IMR-90 (cell line): ENCODE measurements at regions not wholly inside any gene's neighbourhood (a gene's known extent, or its start where the extent isn't known, plus 50 kb on each side); places are given as distances from the start of the nearest gene placed in this dataset.

ENCODE experiments used
- ATAC-seq: fragments of 200-7000 bp; cut with Tn5 transposase; 2 replicates; pipeline ENCODE4 v1.9.1; 2020; ENCODE audit warnings: low read depth, mild to moderate bottlenecking, moderate library complexity
- BruUV-seq: library from RNA; stranded (reverse); fragments of 400-500 nt; replicated peaks from 2 replicates; lab custom pipeline; 2021; lab: Mats Ljungman, UMichigan
- CTCF ChIA-PET: fragments of 300-600 bp; formaldehyde crosslinking; extraction: SDS; loops from one replicate; lab custom pipeline; 2021; ENCODE audit warnings: antibody characterized with exemption; lab: Yijun Ruan, JAX
- POLR2A ChIA-PET: fragments of 300-600 bp; sonication (Branson Sonifier 250); formaldehyde crosslinking; loops from one replicate; lab custom pipeline; 2022; ENCODE audit warnings: antibody characterized with exemption; ENCODE audit not compliant: unreplicated experiment; lab: Charles Lee
- DNase-seq: peaks from one replicate; pipeline ENCODE4 v3.0.0; 2013
- H2AFZ ChIP-seq: replicated peaks from 2 replicates; pipeline ENCODE3; 2013; ENCODE audit warnings: low read length, mild to moderate bottlenecking; ENCODE audit not compliant: poor library complexity
- H2AK5ac ChIP-seq: 2 replicates; pipeline ENCODE4 v1.6.1; 2013; ENCODE audit warnings: low read depth, low read length, inconsistent platforms
- H2AK9ac ChIP-seq: replicated peaks from 2 replicates; pipeline ENCODE3; 2013; ENCODE audit warnings: mild to moderate bottlenecking, low read depth, low read length, moderate library complexity; ENCODE audit not compliant: poor library complexity
- H2BK120ac ChIP-seq: 2 replicates; pipeline ENCODE4 v1.6.1; 2013; ENCODE audit warnings: low read depth, low read length, inconsistent platforms
- H2BK15ac ChIP-seq: 3 replicates; pipeline ENCODE4 v1.6.1; 2013; ENCODE audit warnings: low read depth, low read length, inconsistent platforms
- H2BK20ac ChIP-seq: 2 replicates; pipeline ENCODE4 v1.6.1; 2013; ENCODE audit warnings: low read depth, mild to moderate bottlenecking, inconsistent platforms, low read length, moderate library complexity
- H2BK5ac ChIP-seq: 2 replicates; pipeline ENCODE4 v1.6.1; 2013; ENCODE audit warnings: mild to moderate bottlenecking, low read depth, low read length, inconsistent platforms; ENCODE audit not compliant: poor library complexity, severe bottlenecking
- H3K14ac ChIP-seq: replicated peaks from 2 replicates; pipeline ENCODE4 v1.6.1; 2013; ENCODE audit warnings: low read depth, low read length, inconsistent platforms
- H3K18ac ChIP-seq: 2 replicates; pipeline ENCODE4 v1.6.1; 2013; ENCODE audit warnings: low read depth, low read length, control low read depth
- H3K23ac ChIP-seq: 2 replicates; pipeline ENCODE4 v1.6.1; 2013; ENCODE audit warnings: low read depth, low read length, inconsistent platforms
- H3K27ac ChIP-seq: 2 replicates; pipeline ENCODE4 v1.5.1; 2013; ENCODE audit warnings: mild to moderate bottlenecking, control low read depth, low read length; ENCODE audit not compliant: insufficient read depth
- H3K27me3 ChIP-seq: 2 replicates; pipeline ENCODE4 v1.6.1; 2013; ENCODE audit warnings: low read length; ENCODE audit not compliant: control insufficient read depth, insufficient read depth
- H3K36me3 ChIP-seq: 2 replicates; pipeline ENCODE4 v1.6.1; 2013; ENCODE audit warnings: low read length, mixed read lengths; ENCODE audit not compliant: control insufficient read depth, insufficient read depth
- H3K4ac ChIP-seq: 2 replicates; pipeline ENCODE4 v1.6.1; 2013; ENCODE audit warnings: low read depth, low read length, inconsistent platforms
- H3K4me1 ChIP-seq: 2 replicates; pipeline ENCODE4 v1.6.1; 2013; ENCODE audit warnings: low read length, mixed read lengths; ENCODE audit not compliant: control insufficient read depth, insufficient read depth
- H3K4me2 ChIP-seq: 2 replicates; pipeline ENCODE4 v1.6.1; 2013; ENCODE audit warnings: low read depth, mild to moderate bottlenecking, control low read depth, low read length, moderate library complexity
- H3K4me3 ChIP-seq: 2 replicates; pipeline ENCODE4 v1.5.1; 2013; ENCODE audit warnings: low read depth, mild to moderate bottlenecking, control low read depth, low read length, moderate library complexity; ENCODE audit not compliant: insufficient read depth
- H3K56ac ChIP-seq: 2 replicates; pipeline ENCODE4 v1.6.1; 2013; ENCODE audit warnings: low read length, inconsistent platforms; ENCODE audit not compliant: insufficient read depth; ENCODE audit errors: extremely low read depth
- H3K79me1 ChIP-seq, 2 experiments: 2 replicates each; pipeline ENCODE4 v1.6.1; 2013; ENCODE audit warnings: low read length in 2 of 2, inconsistent platforms in 1 of 2, low read depth in 1 of 2
- H3K9ac ChIP-seq: 2 replicates; pipeline ENCODE4 v1.6.1; 2013; ENCODE audit warnings: low read depth, low read length, control low read depth
- H3K9me1 ChIP-seq: 2 replicates; pipeline ENCODE4 v1.6.1; 2013; ENCODE audit warnings: low read length, inconsistent platforms; ENCODE audit not compliant: insufficient read depth
- H3K9me3 ChIP-seq: 2 replicates; pipeline ENCODE4 v1.6.1; 2013; ENCODE audit warnings: low read length; ENCODE audit not compliant: control insufficient read depth, insufficient read depth
- H4K20me1 ChIP-seq: 2 replicates; pipeline ENCODE4 v1.6.1; 2013; ENCODE audit warnings: low read length, inconsistent platforms; ENCODE audit not compliant: insufficient read depth
- H4K5ac ChIP-seq: 2 replicates; pipeline ENCODE4 v1.6.1; 2013; ENCODE audit warnings: mild to moderate bottlenecking, low read depth, low read length, control low read depth
- H4K8ac ChIP-seq, 2 experiments: 2 replicates each; pipeline ENCODE4 v1.6.1; 2013; ENCODE audit warnings: low read depth in 2 of 2, low read length in 2 of 2, control low read depth in 1 of 2, inconsistent platforms in 1 of 2
- H4K91ac ChIP-seq: 2 replicates; pipeline ENCODE4 v1.6.1; 2013; ENCODE audit warnings: low read depth, low read length, inconsistent platforms; ENCODE audit not compliant: insufficient read depth
- BHLHE40 ChIP-seq: fragments of 150-350 bp; IDR thresholded peaks from 2 replicates; pipeline ENCODE4 v1.6.1; 2016; ENCODE audit warnings: mild to moderate bottlenecking, low read depth, low read length
- CEBPB ChIP-seq: IDR thresholded peaks from 2 replicates; pipeline ENCODE4 v1.6.1; 2012; ENCODE audit warnings: low read depth, low read length, improper control_type of control experiment
- CHD1 ChIP-seq: IDR thresholded peaks from 2 replicates; pipeline ENCODE4 v1.6.1; 2012; ENCODE audit warnings: low read depth, low read length, improper control_type of control experiment
- FOS ChIP-seq: fragments of 150-350 bp; IDR thresholded peaks from 2 replicates; pipeline ENCODE4 v1.6.1; 2016; ENCODE audit warnings: low read depth, low read length
- MAFK ChIP-seq: IDR thresholded peaks from 2 replicates; pipeline ENCODE4 v1.6.1; 2012; ENCODE audit warnings: low read depth, low read length, improper control_type of control experiment
- MAZ ChIP-seq: IDR thresholded peaks from 2 replicates; pipeline ENCODE4 v1.6.1; 2012; ENCODE audit warnings: low read depth, mild to moderate bottlenecking, low read length, improper control_type of control experiment, moderate library complexity, borderline replicate concordance
- MXI1 ChIP-seq: IDR thresholded peaks from 2 replicates; pipeline ENCODE4 v1.6.1; 2012; ENCODE audit warnings: low read depth, mild to moderate bottlenecking, low read length, moderate library complexity, borderline replicate concordance
- NFE2L2 ChIP-seq: fragments of 150-350 bp; IDR thresholded peaks from 2 replicates; pipeline ENCODE4 v1.6.1; 2016; ENCODE audit warnings: low read depth, mild to moderate bottlenecking, low read length
- POLR2A ChIP-seq: IDR thresholded peaks from 2 replicates; pipeline ENCODE4 v1.6.1; 2012; ENCODE audit warnings: mild to moderate bottlenecking, low read depth, low read length
- RAD21 ChIP-seq: IDR thresholded peaks from 2 replicates; pipeline ENCODE4 v1.6.1; 2012; ENCODE audit warnings: low read length, improper control_type of control experiment
- RCOR1 ChIP-seq: IDR thresholded peaks from 2 replicates; pipeline ENCODE4 v1.6.1; 2012; ENCODE audit warnings: mild to moderate bottlenecking, low read length, improper control_type of control experiment; ENCODE audit not compliant: insufficient replicate concordance
- RFX5 ChIP-seq: IDR thresholded peaks from 2 replicates; pipeline ENCODE4 v1.8.0; 2012; ENCODE audit warnings: low read depth, mild to moderate bottlenecking, low read length, moderate library complexity
- SMC3 ChIP-seq: fragments of 150-350 bp; IDR thresholded peaks from 2 replicates; pipeline ENCODE4 v1.6.1; 2016; ENCODE audit warnings: low read depth, mild to moderate bottlenecking, antibody characterized with exemption, low read length, moderate library complexity
- WGBS, 2 experiments: methylation state at CpG; one replicate each; pipeline versions ENCODE4 v1.1.5 to v1.1.7; 2013; ENCODE audit warnings: missing lambda C conversion rate in 2 of 2; ENCODE audit not compliant: insufficient read length in 1 of 2; ENCODE audit errors: extremely low coverage in 2 of 2; 5-methylcytosine and 5-hydroxymethylcytosine counted together
- dilution Hi-C: fragments of 300-500 bp; cut with HindIII; formaldehyde crosslinking; loops from one replicate; pipeline ENCODE4 v1.14.3; 2018; ENCODE audit warnings: low sequenced_read_pairs; ENCODE audit not compliant: unreplicated experiment
- in situ Hi-C: fragments of 300-500 bp; cut with MboI; formaldehyde crosslinking; loops from 3 replicates; pipeline ENCODE4 v1.14.3; 2019; ENCODE audit warnings: low sequenced_read_pairs, inconsistent platforms, mixed read lengths
- intact Hi-C: fragments of 100-400 bp; cut with micrococcal nuclease; formaldehyde crosslinking; loops from 2 replicates; pipeline ENCODE4 v1.10.0; 2022
- TF ChIP-seq, protein P1 (sequence below): fragments of 150-350 bp; IDR thresholded peaks from 2 replicates; pipeline ENCODE4 v1.6.1; 2017; ENCODE audit warnings: mild to moderate bottlenecking, antibody characterized with exemption, low read length, low read depth
- TF ChIP-seq, protein P2 (sequence below): conservative IDR thresholded peaks from 2 replicates; pipeline ENCODE4 v1.5.1; 2012; ENCODE audit warnings: mild to moderate bottlenecking, low read depth, low read length, improper control_type of control experiment
- TF ChIP-seq, protein P3 (sequence below): fragments of 150-350 bp; IDR thresholded peaks from 2 replicates; pipeline ENCODE4 v1.6.1; 2016; ENCODE audit warnings: low read depth, mild to moderate bottlenecking, low read length, moderate library complexity, borderline replicate concordance

DNA sequence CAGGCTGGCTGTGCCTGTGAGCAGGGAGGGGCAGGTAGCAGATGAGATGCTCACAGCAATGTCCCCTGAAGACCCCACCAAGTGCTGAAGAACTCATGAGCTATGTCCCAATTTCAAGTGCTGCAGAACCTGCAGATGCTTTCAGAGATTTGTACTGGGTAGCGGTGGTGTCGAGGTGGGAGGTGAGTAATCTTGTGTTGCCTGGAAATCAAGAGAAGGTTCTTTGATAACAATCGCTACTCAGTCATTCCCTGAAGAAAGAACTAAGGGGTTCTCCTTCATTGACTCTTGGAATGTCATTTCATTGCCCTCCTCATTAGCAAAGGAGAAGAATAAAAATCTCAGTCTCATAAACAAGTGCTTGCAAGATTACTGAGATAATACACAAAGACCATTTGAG is 246.4 kb downstream of the EMX2 start:
- no peak overlapping the region for H3K18ac ChIP-seq
- no peak overlapping the region for H3K4me3 ChIP-seq
- no peak overlapping the region for H3K4me2 ChIP-seq
- H3K27me3 ChIP-seq: no peaks in the 10 kb centered on the region
- no peaks in the 10 kb centered on the region for H4K20me1 ChIP-seq
- H2BK20ac ChIP-seq: no peak overlapping the region
- ChIA-PET CTCF (interaction anchor here (0.7 kb wide), 1 partner anchor 27 kb away, joined by 3 read pairs; no protein-coding TSS in a partner anchor), POLR2A (no interaction called here)
- no peak overlapping the region for H2AFZ ChIP-seq
- intact Hi-C loops: no loop called here
- no peak overlapping the region for H3K23ac ChIP-seq
- WGBS, 2 experiments: no CpG with 5 or more reads among the region's 3 CpGs
- H4K8ac ChIP-seq: no peak overlapping the region
- in situ Hi-C loops: no loop called here
- dilution Hi-C loops: no loop called here
- no peak for ATAC-seq
- no peaks in the 10 kb centered on the region for H3K79me1 ChIP-seq
- H2AK5ac ChIP-seq: no peak overlapping the region
- H2AK9ac ChIP-seq: no peak overlapping the region
- no peak overlapping the region for H3K4ac ChIP-seq
- H2BK120ac ChIP-seq: no peak overlapping the region
- H3K9me3 ChIP-seq: peaks cover 29% of the 10 kb centered on the region
- no TSS peak for BruUV-seq
- H3K4me1 ChIP-seq: no peaks in the 10 kb centered on the region
- no peak overlapping the region for H3K27ac ChIP-seq
- TF ChIP-seq MXI1: no peak
- no peak for TF ChIP-seq BHLHE40
- TF ChIP-seq FOS: no peak
- no peak for TF ChIP-seq SMC3
- TF ChIP-seq MAZ: no peak
- no peak for TF ChIP-seq RFX5
- TF ChIP-seq MAFK: no peak
- TF ChIP-seq CHD1: no peak
- no peak for TF ChIP-seq NFE2L2
- no peak for TF ChIP-seq CEBPB
- TF ChIP-seq, protein P1, sequence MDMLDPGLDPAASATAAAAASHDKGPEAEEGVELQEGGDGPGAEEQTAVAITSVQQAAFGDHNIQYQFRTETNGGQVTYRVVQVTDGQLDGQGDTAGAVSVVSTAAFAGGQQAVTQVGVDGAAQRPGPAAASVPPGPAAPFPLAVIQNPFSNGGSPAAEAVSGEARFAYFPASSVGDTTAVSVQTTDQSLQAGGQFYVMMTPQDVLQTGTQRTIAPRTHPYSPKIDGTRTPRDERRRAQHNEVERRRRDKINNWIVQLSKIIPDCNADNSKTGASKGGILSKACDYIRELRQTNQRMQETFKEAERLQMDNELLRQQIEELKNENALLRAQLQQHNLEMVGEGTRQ: no peak
- no peak for TF ChIP-seq RAD21
- TF ChIP-seq, protein P2, sequence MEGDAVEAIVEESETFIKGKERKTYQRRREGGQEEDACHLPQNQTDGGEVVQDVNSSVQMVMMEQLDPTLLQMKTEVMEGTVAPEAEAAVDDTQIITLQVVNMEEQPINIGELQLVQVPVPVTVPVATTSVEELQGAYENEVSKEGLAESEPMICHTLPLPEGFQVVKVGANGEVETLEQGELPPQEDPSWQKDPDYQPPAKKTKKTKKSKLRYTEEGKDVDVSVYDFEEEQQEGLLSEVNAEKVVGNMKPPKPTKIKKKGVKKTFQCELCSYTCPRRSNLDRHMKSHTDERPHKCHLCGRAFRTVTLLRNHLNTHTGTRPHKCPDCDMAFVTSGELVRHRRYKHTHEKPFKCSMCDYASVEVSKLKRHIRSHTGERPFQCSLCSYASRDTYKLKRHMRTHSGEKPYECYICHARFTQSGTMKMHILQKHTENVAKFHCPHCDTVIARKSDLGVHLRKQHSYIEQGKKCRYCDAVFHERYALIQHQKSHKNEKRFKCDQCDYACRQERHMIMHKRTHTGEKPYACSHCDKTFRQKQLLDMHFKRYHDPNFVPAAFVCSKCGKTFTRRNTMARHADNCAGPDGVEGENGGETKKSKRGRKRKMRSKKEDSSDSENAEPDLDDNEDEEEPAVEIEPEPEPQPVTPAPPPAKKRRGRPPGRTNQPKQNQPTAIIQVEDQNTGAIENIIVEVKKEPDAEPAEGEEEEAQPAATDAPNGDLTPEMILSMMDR: no peak
- TF ChIP-seq, protein P3, sequence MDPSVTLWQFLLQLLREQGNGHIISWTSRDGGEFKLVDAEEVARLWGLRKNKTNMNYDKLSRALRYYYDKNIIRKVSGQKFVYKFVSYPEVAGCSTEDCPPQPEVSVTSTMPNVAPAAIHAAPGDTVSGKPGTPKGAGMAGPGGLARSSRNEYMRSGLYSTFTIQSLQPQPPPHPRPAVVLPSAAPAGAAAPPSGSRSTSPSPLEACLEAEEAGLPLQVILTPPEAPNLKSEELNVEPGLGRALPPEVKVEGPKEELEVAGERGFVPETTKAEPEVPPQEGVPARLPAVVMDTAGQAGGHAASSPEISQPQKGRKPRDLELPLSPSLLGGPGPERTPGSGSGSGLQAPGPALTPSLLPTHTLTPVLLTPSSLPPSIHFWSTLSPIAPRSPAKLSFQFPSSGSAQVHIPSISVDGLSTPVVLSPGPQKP: no peak
- TF ChIP-seq RCOR1: no peak
- no peak for TF ChIP-seq POLR2A
- H3K36me3 ChIP-seq: no peaks in the 10 kb centered on the region
- H4K91ac ChIP-seq: no peak overlapping the region
- no peaks in the 10 kb centered on the region for H3K9me1 ChIP-seq
- no peak overlapping the region for H3K56ac ChIP-seq
- H3K9ac ChIP-seq: no peak overlapping the region
- H2BK15ac ChIP-seq: no peak overlapping the region
- H3K14ac ChIP-seq: no peak overlapping the region
- no peak for DNase-seq
- no peak overlapping the region for H4K5ac ChIP-seq
- H2BK5ac ChIP-seq: no peak overlapping the region
